GM12878 (cell line): ENCODE measurements at regions not wholly inside any gene's neighbourhood (a gene's known extent, or its start where the extent isn't known, plus 50 kb on each side); places are given as distances from the start of the nearest gene placed in this dataset.

Source experiments
- ATAC-seq: fragments of 200-7000 bp; cut with Tn5 transposase; 3 replicates; pipeline ENCODE4 v1.9.1; 2020; ENCODE audit warnings: mild to moderate bottlenecking, moderate library complexity
- BruUV-seq: library from RNA; stranded (reverse); fragments of 400-500 nt; replicated peaks from 2 replicates; lab custom pipeline; 2021; lab: Mats Ljungman, UMichigan
- CTCF ChIA-PET: fragments of 300-600 bp; sonication (Branson Sonifier 250); formaldehyde crosslinking; extraction: SDS; loops from one replicate; lab custom pipeline; 2021; ENCODE audit warnings: inconsistent platforms; lab: Yijun Ruan, JAX
- POLR2A ChIA-PET: fragments of 350-600 bp; formaldehyde crosslinking; extraction: SDS; loops from one replicate; lab custom pipeline; 2021; ENCODE audit warnings: inconsistent platforms; lab: Charles Lee
- RAD21 ChIA-PET: fragments of 300-600 bp; sonication (Branson Sonifier 250); formaldehyde crosslinking; loops from one replicate; lab custom pipeline; 2023; ENCODE audit warnings: antibody characterized with exemption; ENCODE audit not compliant: unreplicated experiment; lab: Charles Lee
- SMC1A ChIA-PET: fragments of 300-600 bp; sonication (Branson Sonifier 250); formaldehyde crosslinking; loops from one replicate; lab custom pipeline; 2023; ENCODE audit not compliant: unreplicated experiment, uncharacterized antibody; lab: Charles Lee
- DNase-seq: peaks from one replicate; pipeline ENCODE4 v3.0.0-alpha.2; 2011; ENCODE audit warnings: low read depth, low spot score
- FAIRE-seq: peaks from 3 replicates; lab custom pipeline; 2011; peaks lifted over from hg19 to GRCh38; lab: Jason Lieb, UNC
- H2AFZ ChIP-seq: 2 replicates; pipeline ENCODE4 v1.6.0; 2011; ENCODE audit warnings: low read depth, low read length, control low read depth; ENCODE audit not compliant: control insufficient read depth
- H3K27ac ChIP-seq: 2 replicates; pipeline ENCODE4 v1.5.1; 2011; ENCODE audit warnings: control low read depth; ENCODE audit not compliant: control insufficient read depth, insufficient read depth
- H3K27me3 ChIP-seq, 2 experiments: replicated peaks in 1 of 2; 2 replicates each; pipeline versions ENCODE4 v1.6.0 to v1.6.1; 2011; ENCODE audit warnings: low read length in 1 of 2; ENCODE audit not compliant: control insufficient read depth in 2 of 2, insufficient read depth in 2 of 2
- H3K36me3 ChIP-seq, 2 experiments: 2 replicates each; pipeline ENCODE4 v1.5.1; 2011; ENCODE audit warnings: low read length in 1 of 2; ENCODE audit not compliant: control insufficient read depth in 2 of 2, insufficient read depth in 2 of 2
- H3K4me1 ChIP-seq: 2 replicates; pipeline ENCODE4 v1.6.1; 2011; ENCODE audit warnings: mild to moderate bottlenecking, low read length, moderate library complexity, mixed read lengths; ENCODE audit not compliant: control insufficient read depth, insufficient read depth
- H3K4me2 ChIP-seq: 2 replicates; pipeline ENCODE4 v1.6.0; 2011; ENCODE audit warnings: control low read depth; ENCODE audit not compliant: control insufficient read depth, insufficient read depth
- H3K4me3 ChIP-seq: fragments of 200-600 bp; sonication (generic); 2 replicates; pipeline ENCODE4 v1.5.1; 2016
- H3K79me2 ChIP-seq: 2 replicates; pipeline ENCODE4 v1.6.0; 2011; ENCODE audit warnings: low read length; ENCODE audit not compliant: control insufficient read depth, insufficient read depth
- H3K9ac ChIP-seq: 2 replicates; pipeline ENCODE4 v1.8.0; 2011; ENCODE audit warnings: low read length, control low read depth, mixed read lengths; ENCODE audit not compliant: control insufficient read depth, insufficient read depth
- H3K9me3 ChIP-seq: replicated peaks from 3 replicates; pipeline ENCODE4 v1.5.1; 2011; ENCODE audit warnings: mild to moderate bottlenecking, low read length; ENCODE audit not compliant: control insufficient read depth, insufficient read depth
- H4K20me1 ChIP-seq: 2 replicates; pipeline ENCODE4 v1.6.0; 2011; ENCODE audit not compliant: control insufficient read depth, insufficient read depth
- BRCA1 ChIP-seq: IDR thresholded peaks from 2 replicates; pipeline ENCODE4 v1.6.1; 2011; ENCODE audit warnings: low read depth, low read length, improper control_type of control experiment
- CHD4 ChIP-seq: fragments of 200-600 bp; sonication (generic); IDR thresholded peaks from 2 replicates; pipeline ENCODE4 v1.6.1; 2016; ENCODE audit warnings: mild to moderate bottlenecking
- E2F8 ChIP-seq: fragments of 450-650 bp; IDR thresholded peaks from 2 replicates; pipeline ENCODE4 v1.6.1; 2018; ENCODE audit warnings: mild to moderate bottlenecking, low read depth, moderate library complexity; ENCODE audit not compliant: partially characterized antibody
- HDAC6 ChIP-seq: fragments of 200-600 bp; sonication (generic); IDR thresholded peaks from one replicate; pipeline ENCODE4 v1.8.0; 2017; ENCODE audit warnings: antibody characterized with exemption; ENCODE audit not compliant: unreplicated experiment
- IRF3 ChIP-seq: fragments of 450-650 bp; IDR thresholded peaks from 2 replicates; pipeline ENCODE4 v1.6.1; 2014; ENCODE audit warnings: mild to moderate bottlenecking
- KAT2A ChIP-seq: conservative IDR thresholded peaks from 2 replicates; pipeline ENCODE4 v1.6.1; 2011; ENCODE audit warnings: low read depth, low read length; ENCODE audit not compliant: control insufficient read depth
- MTA3 ChIP-seq: IDR thresholded peaks from 2 replicates; pipeline ENCODE4 v1.6.1; 2012; ENCODE audit warnings: low read length, inconsistent platforms, borderline replicate concordance
- PKNOX1 ChIP-seq: fragments of 450-650 bp; IDR thresholded peaks from 2 replicates; pipeline ENCODE4 v1.6.1; 2016; ENCODE audit warnings: mild to moderate bottlenecking
- RCOR1 ChIP-seq: conservative IDR thresholded peaks from 2 replicates; pipeline ENCODE4 v1.6.1; 2012; ENCODE audit warnings: low read depth, low read length, improper control_type of control experiment
- SREBF1 ChIP-seq: IDR thresholded peaks from 2 replicates; pipeline ENCODE4 v1.6.1; 2012; ENCODE audit warnings: mild to moderate bottlenecking, low read length
- SUZ12 ChIP-seq: fragments of 200-600 bp; sonication (generic); IDR thresholded peaks from one replicate; pipeline ENCODE4 v1.6.1; 2018; ENCODE audit warnings: antibody characterized with exemption, mild to moderate bottlenecking; ENCODE audit not compliant: unreplicated experiment
- TBL1XR1 ChIP-seq: IDR thresholded peaks from 2 replicates; pipeline ENCODE4 v1.6.1; 2012; ENCODE audit warnings: low read depth, low read length, improper control_type of control experiment
- WGBS: methylation state at CpG from one replicate; pipeline ENCODE4 v1.1.6; 2016; ENCODE audit warnings: low lambda C conversion rate; ENCODE audit not compliant: insufficient replicate concordance, insufficient coverage; ENCODE audit errors: missing lambda C conversion rate; 5-methylcytosine and 5-hydroxymethylcytosine counted together
- in situ Hi-C: fragments of 300-500 bp; cut with MboI; formaldehyde crosslinking; loops from 9 replicates; pipeline ENCODE4 v1.14.3; 2018; ENCODE audit warnings: mixed read lengths
- intact Hi-C: fragments of 100-400 bp; cut with micrococcal nuclease; formaldehyde crosslinking; loops from one replicate; pipeline ENCODE4 v1.14.2; 2022; ENCODE audit not compliant: unreplicated experiment

- no peak overlapping the region for H3K9ac ChIP-seq
- no peaks in the 10 kb centered on the region for H3K36me3 ChIP-seq
- no peak overlapping the region for H3K4me3 ChIP-seq
- intact Hi-C loops = no loop called here
- no peaks in the 10 kb centered on the region for H3K4me1 ChIP-seq
- RAD21 ChIA-PET = no interaction called here
- H3K9me3 ChIP-seq = no peaks in the 10 kb centered on the region
- TF ChIP-seq IRF3 (no peak), SREBF1 (no peak), HDAC6 (no peak), TBL1XR1 (no peak)
- no peak overlapping the region for H3K4me2 ChIP-seq
- POLR2A ChIA-PET = no interaction called here
- H3K79me2 ChIP-seq = no peaks in the 10 kb centered on the region
- DNase-seq (no peak), ATAC-seq (no peak), FAIRE-seq (no peak)
- in situ Hi-C loops = no loop called here
- 39% methylated on average over 3 of the region's 3 CpGs for WGBS
- no TSS peak for BruUV-seq
- no peaks in the 10 kb centered on the region for H3K27me3 ChIP-seq
- H2AFZ ChIP-seq = no peak overlapping the region
- SMC1A ChIA-PET = no interaction called here
- H3K27ac ChIP-seq = no peak overlapping the region
- H4K20me1 ChIP-seq = no peaks in the 10 kb centered on the region
- CTCF ChIA-PET = no interaction called here
These were observed 450.0 kb downstream of the PDGFC start for GRCh38 chr4:156521631-156522030.

GRCh38 chr4:156517956-156518355 lies 453.6 kb downstream of the PDGFC start:
- H3K4me2 ChIP-seq = no peak overlapping the region
- ATAC-seq (no peak), DNase-seq (no peak), FAIRE-seq (no peak)
- CTCF ChIA-PET = no interaction called here
- no peaks in the 10 kb centered on the region for H3K4me1 ChIP-seq
- no peaks in the 10 kb centered on the region for H3K79me2 ChIP-seq
- no peaks in the 10 kb centered on the region for H3K27me3 ChIP-seq
- TF ChIP-seq RCOR1 = no peak
- TF ChIP-seq SUZ12 = no peak
- no peak for TF ChIP-seq MTA3
- TF ChIP-seq KAT2A = no peak
- no peak for TF ChIP-seq IRF3
- TF ChIP-seq CHD4 = no peak
- TF ChIP-seq PKNOX1 = no peak
- TF ChIP-seq E2F8 = no peak
- no peak for TF ChIP-seq BRCA1
- H3K4me3 ChIP-seq = no peak overlapping the region
- intact Hi-C loops = no loop called here
- BruUV-seq = no TSS peak
- SMC1A ChIA-PET = no interaction called here
- no peak overlapping the region for H2AFZ ChIP-seq
- RAD21 ChIA-PET = no interaction called here
- H3K9ac ChIP-seq = no peak overlapping the region
- no peaks in the 10 kb centered on the region for H3K36me3 ChIP-seq
- H4K20me1 ChIP-seq = no peaks in the 10 kb centered on the region
- in situ Hi-C loops = no loop called here
- H3K9me3 ChIP-seq = no peaks in the 10 kb centered on the region
- POLR2A ChIA-PET = no interaction called here
- WGBS = 0% methylated on average over 2 of the region's 2 CpGs
- no peak overlapping the region for H3K27ac ChIP-seq
